Neural cell (in vitro differentiated cells): ENCODE measurements at regions not wholly inside any gene's neighbourhood (a gene's known extent, or its start where the extent isn't known, plus 50 kb on each side); places are given as distances from the start of the nearest gene placed in this dataset.

Experiments used
- H2AFZ ChIP-seq: fragments of 200-600, 300-800 bp; sonication (generic), shearing (Covaris generic); 2 replicates; pipeline ENCODE4 v1.6.0; 2014; ENCODE audit warnings: low read depth, mild to moderate bottlenecking, antibody characterized with exemption, low read length, moderate library complexity
- H3F3A ChIP-seq: fragments of 200-600 bp; shearing (Covaris generic); 2 replicates; pipeline ENCODE4 v1.6.1; 2016; ENCODE audit warnings: mild to moderate bottlenecking, moderate library complexity, mixed read lengths, antibody characterized with exemption, low read length; ENCODE audit not compliant: insufficient read depth, poor library complexity, severe bottlenecking
- H3K27ac ChIP-seq: fragments of 200-600, 300-800 bp; sonication (generic), shearing (Covaris generic); 2 replicates; pipeline ENCODE4 v1.5.1; 2014; ENCODE audit warnings: mild to moderate bottlenecking, low read length, moderate library complexity
- H3K27me3 ChIP-seq: fragments of 300-800, 200-600 bp; sonication (generic), shearing (Covaris generic); 2 replicates; pipeline ENCODE4 v1.6.0; 2014; ENCODE audit warnings: mild to moderate bottlenecking, low read depth, low read length, moderate library complexity; ENCODE audit not compliant: insufficient read depth
- H3K36me3 ChIP-seq: fragments of 300-800, 200-600 bp; sonication (generic), shearing (Covaris generic); 2 replicates; pipeline ENCODE4 v1.5.1; 2014; ENCODE audit warnings: mild to moderate bottlenecking, antibody characterized with exemption, low read length, moderate library complexity; ENCODE audit not compliant: insufficient read depth
- H3K4me2 ChIP-seq: fragments of 300-800, 200-600 bp; sonication (generic), shearing (Covaris generic); 2 replicates; pipeline ENCODE4 v1.6.0; 2014; ENCODE audit warnings: mild to moderate bottlenecking, low read length
- H3K4me3 ChIP-seq: fragments of 300-800, 200-600 bp; sonication (generic), shearing (Covaris generic); 2 replicates; pipeline ENCODE4 v1.5.1; 2014; ENCODE audit warnings: mild to moderate bottlenecking, low read length, moderate library complexity
- H3K79me2 ChIP-seq: fragments of 200-600 bp; shearing (Covaris generic); replicated peaks from 2 replicates; pipeline ENCODE4 v1.6.0; 2014; ENCODE audit warnings: mild to moderate bottlenecking, low read length, moderate library complexity; ENCODE audit not compliant: insufficient read depth
- H3K9ac ChIP-seq: fragments of 300-800, 200-600 bp; sonication (generic), shearing (Covaris generic); 2 replicates; pipeline ENCODE4 v1.6.1; 2016; ENCODE audit warnings: mild to moderate bottlenecking, low read length, mixed read lengths
- H3K9me2 ChIP-seq: fragments of 200-600 bp; shearing (Covaris generic); 2 replicates; pipeline ENCODE4 v1.6.1; 2016; ENCODE audit warnings: mild to moderate bottlenecking, low read length, mixed read lengths; ENCODE audit not compliant: insufficient read depth
- H3K9me3 ChIP-seq: fragments of 200-600, 300-800 bp; sonication (generic), shearing (Covaris generic); 2 replicates; pipeline ENCODE4 v1.6.1; 2016; ENCODE audit warnings: mild to moderate bottlenecking, mixed run types, low read length, moderate library complexity, mixed read lengths
- H4K20me1 ChIP-seq: fragments of 200-600 bp; shearing (Covaris generic); 2 replicates; pipeline ENCODE4 v1.6.1; 2016; ENCODE audit warnings: mild to moderate bottlenecking, mixed run types; ENCODE audit not compliant: insufficient read depth
- CTCF ChIP-seq: fragments of 450-650 bp; IDR thresholded peaks from 2 replicates; pipeline ENCODE4 v1.5.1; 2014; ENCODE audit warnings: antibody characterized with exemption, mild to moderate bottlenecking, moderate library complexity; ENCODE audit not compliant: poor library complexity, severe bottlenecking
- EP300 ChIP-seq: fragments of 450-650 bp; conservative IDR thresholded peaks from 2 replicates; pipeline ENCODE4 v1.6.1; 2014; ENCODE audit warnings: antibody characterized with exemption, mild to moderate bottlenecking, moderate library complexity; ENCODE audit not compliant: poor library complexity, severe bottlenecking
- EZH2 ChIP-seq: fragments of 200-600, 300-800 bp; shearing (Covaris generic), sonication (generic); IDR thresholded peaks from 2 replicates; pipeline ENCODE4 v1.6.1; 2014; ENCODE audit warnings: antibody characterized with exemption, low read length, borderline replicate concordance, mild to moderate bottlenecking; ENCODE audit not compliant: insufficient read depth, poor library complexity, severe bottlenecking
- MXI1 ChIP-seq: fragments of 450-650 bp; conservative IDR thresholded peaks from 2 replicates; pipeline ENCODE4 v1.6.1; 2014; ENCODE audit warnings: antibody characterized with exemption, mild to moderate bottlenecking; ENCODE audit not compliant: poor library complexity, severe bottlenecking
- POLR2AphosphoS5 ChIP-seq: IDR thresholded peaks from 2 replicates; pipeline ENCODE4 v1.6.1; 2012
- RAD21 ChIP-seq: fragments of 450-650 bp; conservative IDR thresholded peaks from 2 replicates; pipeline ENCODE4 v1.6.1; 2014; ENCODE audit warnings: antibody characterized with exemption, mild to moderate bottlenecking, moderate library complexity
- REST ChIP-seq: IDR thresholded peaks from 2 replicates; pipeline ENCODE4 v1.6.1; 2012; ENCODE audit warnings: borderline replicate concordance
- SMC3 ChIP-seq: fragments of 450-650 bp; conservative IDR thresholded peaks from 2 replicates; pipeline ENCODE4 v1.6.1; 2014; ENCODE audit warnings: antibody characterized with exemption, mild to moderate bottlenecking, moderate library complexity; ENCODE audit not compliant: poor library complexity
- TAF1 ChIP-seq: IDR thresholded peaks from 2 replicates; pipeline ENCODE4 v1.6.1; 2012; ENCODE audit warnings: low read depth

- Histone ChIP-seq H3K4me2 (no peak overlapping the region), H3K9me3 (no peaks in the 10 kb centered on the region), H3K4me3 (no peak overlapping the region), H3K79me2 (no peaks in the 10 kb centered on the region), H4K20me1 (no peaks in the 10 kb centered on the region), H3K36me3 (no peaks in the 10 kb centered on the region), H3K9me2 (no peaks in the 10 kb centered on the region), H3K9ac (no peak overlapping the region), H3K27ac (no peak overlapping the region), H2AFZ (no peak overlapping the region), H3K27me3 (no peaks in the 10 kb centered on the region), H3F3A (no peaks in the 10 kb centered on the region)
- TF ChIP-seq RAD21 (no peak), SMC3 (no peak)
These were observed 257.2 kb upstream of the ASIC2 start for GRCh38 chr17:33550261-33550660.

GRCh38 chr17:33551075-33551474 lies 258.0 kb upstream of the ASIC2 start:
- no peak overlapping the region for H3K27ac ChIP-seq
- TF ChIP-seq EP300 (no peak), MXI1 (no peak), EZH2 (no peak), SMC3 (no peak), REST (no peak), POLR2AphosphoS5 (no peak), CTCF (no peak), RAD21 (no peak), TAF1 (no peak)

DNA sequence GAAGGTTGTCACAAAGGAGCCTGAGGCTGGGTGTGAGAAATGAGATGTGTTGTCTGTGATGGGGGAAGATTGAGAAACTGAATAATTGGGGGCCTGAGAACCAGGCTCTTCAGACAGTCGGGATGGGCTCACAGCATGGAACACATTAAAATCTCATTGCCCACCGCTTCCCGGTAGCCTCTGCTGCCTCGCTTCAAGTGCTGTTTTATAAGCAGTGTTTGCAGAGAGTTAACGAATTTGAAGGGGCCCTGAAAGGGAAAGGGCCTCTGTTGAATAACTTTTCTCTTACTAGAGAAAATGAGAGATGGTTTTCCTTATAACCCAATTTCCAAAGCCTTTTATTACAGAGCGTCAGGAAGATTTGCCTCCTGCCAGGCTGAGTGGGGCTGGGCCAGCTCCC lies 258.8 kb upstream of the ASIC2 start:
- Histone ChIP-seq H3K4me3 (no peak overlapping the region), H2AFZ (no peak overlapping the region), H3K9ac (no peak overlapping the region), H4K20me1 (no peaks in the 10 kb centered on the region), H3K4me2 (no peak overlapping the region), H3F3A (no peaks in the 10 kb centered on the region), H3K79me2 (no peaks in the 10 kb centered on the region), H3K36me3 (no peaks in the 10 kb centered on the region), H3K27ac (no peak overlapping the region), H3K9me3 (no peaks in the 10 kb centered on the region), H3K27me3 (no peaks in the 10 kb centered on the region), H3K9me2 (no peaks in the 10 kb centered on the region)
- TF ChIP-seq EZH2 (no peak), SMC3 (no peak), MXI1 (no peak), POLR2AphosphoS5 (no peak)

More at GRCh38 chr17:33551075-33551474, 258.0 kb upstream of the ASIC2 start:
- H3K4me3 ChIP-seq, result no peak overlapping the region
- no peaks in the 10 kb centered on the region for H3K79me2 ChIP-seq
- no peaks in the 10 kb centered on the region for H3F3A ChIP-seq
- no peaks in the 10 kb centered on the region for H3K9me3 ChIP-seq
- no peaks in the 10 kb centered on the region for H3K27me3 ChIP-seq
- no peaks in the 10 kb centered on the region for H4K20me1 ChIP-seq
- H3K9ac ChIP-seq, result no peak overlapping the region
- no peak overlapping the region for H3K4me2 ChIP-seq
- no peak overlapping the region for H2AFZ ChIP-seq
- no peaks in the 10 kb centered on the region for H3K9me2 ChIP-seq
- no peaks in the 10 kb centered on the region for H3K36me3 ChIP-seq
